NT2/D1 (cell line): ENCODE measurements at regions not wholly inside any gene's neighbourhood (a gene's known extent, or its start where the extent isn't known, plus 50 kb on each side); places are given as distances from the start of the nearest gene placed in this dataset.
A peak's percentile ranks its signal among the peaks of the same experiment; 100 is the strongest.

ENCODE experiments used
- DNase-seq: peaks from one replicate; pipeline ENCODE4 v3.0.0-alpha.2; 2011; ENCODE audit warnings: low read depth, low spot score
- H3K27me3 ChIP-seq: 2 replicates; pipeline ENCODE4 v1.6.0; 2011; ENCODE audit warnings: mild to moderate bottlenecking; ENCODE audit not compliant: insufficient read length, insufficient read depth
- H3K36me3 ChIP-seq: 2 replicates; pipeline ENCODE4 v1.6.1; 2011; ENCODE audit warnings: mild to moderate bottlenecking, low read length, mixed read lengths; ENCODE audit not compliant: insufficient read depth, insufficient read length
- H3K4me1 ChIP-seq: 2 replicates; pipeline ENCODE4 v1.5.1; 2011; ENCODE audit not compliant: insufficient read depth, insufficient read length
- H3K4me3 ChIP-seq: 2 replicates; pipeline ENCODE4 v1.5.1; 2011; ENCODE audit warnings: low read depth; ENCODE audit not compliant: insufficient read length
- H3K9ac ChIP-seq: 2 replicates; pipeline ENCODE4 v1.6.0; 2011; ENCODE audit warnings: low read depth; ENCODE audit not compliant: insufficient read length
- H3K9me3 ChIP-seq: 2 replicates; pipeline ENCODE4 v1.5.1; 2011; ENCODE audit warnings: mild to moderate bottlenecking, low read length; ENCODE audit not compliant: insufficient read depth
- SUZ12 ChIP-seq: IDR thresholded peaks from 2 replicates; pipeline ENCODE4 v1.6.1; 2011; ENCODE audit not compliant: insufficient read length, insufficient read depth; ENCODE audit errors: extremely low read depth
- YY1 ChIP-seq: IDR thresholded peaks from 2 replicates; pipeline ENCODE4 v1.6.1; 2011; ENCODE audit not compliant: insufficient read length, insufficient read depth
- ZNF274 ChIP-seq: IDR thresholded peaks from 2 replicates; pipeline ENCODE4 v1.6.1; 2011; ENCODE audit warnings: mild to moderate bottlenecking, low read depth, low read length

DNA sequence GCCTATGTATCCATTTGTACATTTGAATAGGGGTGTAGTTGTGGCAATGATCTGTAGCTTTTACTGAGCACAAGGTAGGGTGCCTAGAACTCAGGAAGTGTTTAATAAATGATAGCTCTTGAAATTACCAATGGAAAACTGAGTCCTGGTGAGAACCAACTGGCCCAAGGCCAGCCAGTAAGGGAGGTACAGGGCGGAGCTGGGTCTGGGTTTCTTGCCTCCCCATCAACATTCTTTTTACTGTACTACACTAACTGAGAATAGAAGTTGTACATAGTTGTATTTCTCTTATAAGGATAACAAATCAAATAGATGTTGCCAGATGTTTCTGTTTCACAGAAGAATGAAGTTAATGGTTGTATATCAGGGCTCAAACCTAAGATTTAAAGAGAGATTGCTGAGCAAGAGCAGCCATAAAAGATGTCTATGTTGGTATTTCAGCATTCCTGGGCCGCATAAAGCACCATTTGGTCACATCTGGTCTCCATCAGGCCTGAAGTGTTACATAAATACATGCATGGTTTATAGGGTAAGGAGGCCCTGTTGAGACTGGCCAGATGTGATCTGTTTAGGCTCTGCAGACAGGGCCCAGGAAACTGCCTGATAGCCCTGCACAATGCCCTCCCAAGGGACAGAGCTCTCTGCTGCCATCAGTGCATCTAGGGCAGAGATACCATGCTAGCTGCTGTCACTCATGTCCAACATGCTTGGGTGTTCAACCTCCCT is 210.5 kb downstream of the NXNL2 start:
- Histone ChIP-seq H3K4me1 (peaks cover 11% of the 10 kb centered on the region), H3K27me3 (no peaks in the 10 kb centered on the region), H3K36me3 (no peaks in the 10 kb centered on the region), H3K9me3 (0 out of 2 replicates have a peak, but pooled peaks cover 1% of the 10 kb centered on the region), H3K4me3 (no peak overlapping the region), H3K9ac (no peak overlapping the region)
- TF ChIP-seq SUZ12 (no peak), ZNF274 (no peak), YY1 (no peak)
- DNase-seq = no peak

DNA sequence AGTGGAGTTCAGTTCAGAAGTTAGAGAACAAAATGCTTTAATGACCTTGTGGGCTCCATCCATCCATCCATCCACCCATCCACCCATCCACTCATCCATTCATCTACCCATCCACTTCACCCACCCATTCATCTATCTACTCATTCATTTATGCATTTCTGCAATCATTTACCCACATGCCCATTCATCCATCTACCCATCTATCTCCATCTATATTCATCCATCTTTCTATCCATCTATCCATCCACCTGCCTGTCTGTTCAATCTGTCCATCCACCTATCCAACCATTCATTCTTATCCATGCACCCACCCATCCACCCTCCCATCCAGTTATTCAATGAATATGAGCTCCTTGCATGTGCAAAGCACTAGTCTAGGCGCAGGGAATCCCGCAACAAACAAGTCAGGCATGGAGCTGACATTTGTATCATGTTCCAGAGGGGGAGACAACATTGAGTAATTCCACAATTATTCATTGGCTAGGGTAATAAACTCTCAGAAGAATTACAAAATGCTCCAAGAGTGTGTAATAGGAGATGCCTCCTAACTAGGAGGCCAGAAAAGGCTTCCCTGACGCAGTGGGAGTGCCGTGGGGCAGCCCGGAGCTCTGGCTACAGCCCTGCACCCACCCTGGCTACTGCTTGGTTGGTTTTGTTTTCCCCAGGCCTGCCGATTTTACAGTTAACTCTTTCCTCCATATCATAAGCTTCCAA is 211.2 kb downstream of the NXNL2 start:
- no peaks in the 10 kb centered on the region for H3K27me3 ChIP-seq
- H3K36me3 ChIP-seq = no peaks in the 10 kb centered on the region
- DNase-seq = no peak
- H3K9ac ChIP-seq = peak overlapping the region; percentile 57
- peaks cover 9% of the 10 kb centered on the region for H3K9me3 ChIP-seq
- TF ChIP-seq ZNF274 (no peak), YY1 (no peak), SUZ12 (no peak)
- peaks cover 11% of the 10 kb centered on the region for H3K4me1 ChIP-seq
- no peak overlapping the region for H3K4me3 ChIP-seq

DNA sequence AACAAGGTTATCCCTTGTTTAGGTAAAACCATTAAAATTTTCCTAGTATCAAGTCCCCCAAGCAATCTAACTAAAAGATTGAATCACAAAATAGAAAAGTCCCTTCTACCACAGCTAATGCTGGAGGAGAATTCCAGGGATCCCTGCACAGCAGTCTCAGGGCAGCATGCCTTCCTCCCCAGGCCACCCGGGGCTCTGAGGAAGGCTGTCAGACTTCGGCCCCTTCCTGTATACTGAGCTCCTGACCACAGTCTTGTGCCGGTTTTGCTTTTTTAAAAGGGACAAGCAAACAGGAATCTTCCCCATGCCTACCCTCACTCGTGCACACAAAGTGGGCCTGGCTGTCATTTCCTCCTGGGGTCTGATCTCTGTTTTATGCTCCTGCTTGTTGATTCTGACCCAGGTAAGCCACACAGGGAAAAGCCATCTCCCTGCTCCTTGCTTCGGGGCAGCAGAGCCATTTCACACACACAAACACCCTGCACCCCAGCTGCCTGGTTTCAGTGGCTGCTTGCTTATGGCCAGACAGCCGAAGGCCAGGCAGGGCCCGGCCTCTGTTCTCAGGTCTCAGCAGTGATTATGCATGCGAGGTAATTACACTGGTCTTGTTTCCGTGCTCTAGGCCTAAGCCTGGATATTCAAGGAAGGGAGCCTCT is 211.9 kb downstream of the NXNL2 start:
- H3K4me1 ChIP-seq = peaks cover 11% of the 10 kb centered on the region
- TF ChIP-seq YY1 (no peak), ZNF274 (no peak), SUZ12 (no peak)
- no peaks in the 10 kb centered on the region for H3K36me3 ChIP-seq
- H3K9ac ChIP-seq = peak overlapping the region; percentile 57
- H3K9me3 ChIP-seq = peaks cover 16% of the 10 kb centered on the region
- no peak overlapping the region for H3K4me3 ChIP-seq
- DNase-seq = peak; percentile 56
- no peaks in the 10 kb centered on the region for H3K27me3 ChIP-seq

DNA sequence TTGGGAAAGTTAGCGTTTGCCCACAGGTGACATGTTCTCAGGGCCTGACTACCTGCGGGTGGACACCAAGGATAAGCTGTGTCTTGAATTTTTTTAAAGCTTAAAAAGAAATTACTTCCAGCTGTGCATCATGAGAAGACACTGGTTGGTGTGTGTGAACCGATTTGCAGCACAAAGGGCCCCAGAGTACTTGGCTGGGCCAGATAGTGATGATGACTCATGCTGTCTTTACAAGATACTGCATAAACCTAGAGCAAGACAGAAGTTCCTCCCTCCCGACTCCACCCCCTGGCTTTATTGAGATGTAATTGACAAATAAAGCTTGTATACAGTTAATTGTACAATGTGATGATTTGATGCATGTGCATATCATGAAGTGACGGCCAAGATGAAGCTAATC is 212.8 kb downstream of the NXNL2 start:
- TF ChIP-seq YY1 (no peak), ZNF274 (no peak), SUZ12 (no peak)
- H3K27me3 ChIP-seq = no peaks in the 10 kb centered on the region
- no peak overlapping the region for H3K4me3 ChIP-seq
- no peak overlapping the region for H3K9ac ChIP-seq
- H3K4me1 ChIP-seq = peaks cover 5% of the 10 kb centered on the region
- peaks cover 17% of the 10 kb centered on the region for H3K9me3 ChIP-seq
- DNase-seq = peak; percentile 77
- H3K36me3 ChIP-seq = no peaks in the 10 kb centered on the region

DNA sequence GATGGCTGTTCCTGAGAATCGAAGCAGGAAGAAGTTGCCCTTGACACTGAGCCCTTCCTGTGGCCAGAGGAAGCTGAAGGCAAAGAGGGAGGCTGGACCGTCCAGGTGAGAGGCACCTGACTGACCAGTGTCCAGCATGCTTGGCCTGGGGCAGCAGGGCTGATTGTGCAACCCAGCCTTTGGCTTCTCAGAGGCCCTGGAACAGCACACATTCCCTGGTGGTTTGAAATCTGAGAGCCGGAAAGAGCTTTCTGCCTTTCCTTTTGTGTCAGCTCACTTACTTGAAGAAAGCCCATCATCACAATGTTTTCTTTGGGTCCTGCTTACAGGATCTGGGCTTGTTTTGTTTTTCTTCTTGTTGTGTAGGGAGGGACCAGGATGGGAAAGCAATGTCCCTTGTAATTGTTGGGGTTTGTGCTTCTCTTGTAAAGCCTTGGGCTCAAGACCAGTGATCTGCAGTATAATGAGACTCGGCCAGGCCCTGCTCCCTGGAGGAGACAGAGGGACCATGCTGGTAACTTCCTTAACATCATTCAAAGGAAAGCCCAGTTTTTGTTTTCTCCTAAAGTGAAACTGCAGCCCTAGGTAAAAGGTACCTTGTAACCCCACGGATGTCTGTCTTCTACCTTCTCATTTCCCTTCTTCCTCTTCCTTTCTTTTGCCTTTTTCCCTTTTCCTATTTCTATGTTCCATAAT is 213.7 kb downstream of the NXNL2 start:
- no peaks in the 10 kb centered on the region for H3K27me3 ChIP-seq
- no peak overlapping the region for H3K9ac ChIP-seq
- peaks cover 17% of the 10 kb centered on the region for H3K9me3 ChIP-seq
- H3K4me3 ChIP-seq = no peak overlapping the region
- H3K36me3 ChIP-seq = no peaks in the 10 kb centered on the region
- TF ChIP-seq ZNF274 (no peak), SUZ12 (no peak)
- DNase-seq = no peak
- H3K4me1 ChIP-seq = peaks cover 5% of the 10 kb centered on the region

DNA sequence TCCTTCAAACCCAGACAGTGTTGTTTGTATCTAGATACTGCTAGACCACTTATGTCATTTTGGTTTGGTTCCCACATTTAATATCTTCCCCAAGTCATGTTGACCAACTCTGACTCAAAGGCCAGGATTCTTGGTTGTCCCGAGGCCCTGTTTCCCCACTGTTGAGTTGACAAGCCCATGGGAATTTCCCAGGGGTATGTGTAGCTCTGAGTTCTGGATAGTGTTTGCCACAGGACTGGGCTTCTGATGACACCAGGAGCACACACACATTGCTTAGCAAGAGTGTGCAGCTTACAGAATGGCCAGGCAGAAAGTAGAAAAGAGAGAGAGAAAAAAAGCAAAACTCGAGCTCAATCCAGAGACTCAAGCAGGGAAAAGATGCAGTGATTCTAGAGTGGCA is 214.4 kb downstream of the NXNL2 start:
- Histone ChIP-seq H3K27me3 (no peaks in the 10 kb centered on the region), H3K4me1 (peaks cover 8% of the 10 kb centered on the region), H3K4me3 (no peak overlapping the region), H3K9me3 (peaks cover 17% of the 10 kb centered on the region), H3K36me3 (no peaks in the 10 kb centered on the region), H3K9ac (no peak overlapping the region)
- no peak for DNase-seq
- TF ChIP-seq YY1 = no peak

DNA sequence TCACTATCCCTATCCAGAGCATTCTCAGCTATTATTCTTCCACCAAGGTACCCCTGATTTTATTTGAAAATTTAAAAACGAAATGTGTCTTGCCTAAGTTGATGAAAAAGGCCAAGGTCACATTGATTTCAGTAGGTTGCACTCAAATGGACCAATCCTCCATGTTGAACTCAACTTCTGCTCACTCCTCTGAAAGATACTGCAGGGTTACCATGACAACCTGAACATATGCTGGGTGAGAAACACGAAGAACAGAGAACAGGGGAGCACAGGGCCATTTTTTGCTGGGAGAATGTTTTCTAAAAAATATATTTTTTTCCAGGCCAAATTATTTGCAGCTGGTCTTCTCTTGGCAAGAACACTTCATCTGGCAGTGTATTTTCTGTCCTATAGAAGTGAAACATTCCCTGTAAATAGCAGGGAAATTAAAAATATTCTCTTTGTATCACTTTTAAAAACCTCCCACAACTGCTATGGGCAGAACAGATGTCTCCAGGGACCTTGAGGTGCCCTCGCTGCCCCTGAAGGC is 215.9 kb downstream of the NXNL2 start:
- Histone ChIP-seq H3K9me3 (peaks cover 17% of the 10 kb centered on the region), H3K27me3 (no peaks in the 10 kb centered on the region), H3K9ac (no peak overlapping the region), H3K36me3 (no peaks in the 10 kb centered on the region), H3K4me1 (peaks cover 8% of the 10 kb centered on the region), H3K4me3 (no peak overlapping the region)
- no peak for DNase-seq
- TF ChIP-seq YY1 (no peak), ZNF274 (no peak), SUZ12 (no peak)
